GM18519 (cell line): ENCODE measurements at regions not wholly inside any gene's neighbourhood (a gene's known extent, or its start where the extent isn't known, plus 50 kb on each side); places are given as distances from the start of the nearest gene placed in this dataset.

Source experiments
- ATAC-seq: cut with Tn5 transposase; IDR thresholded peaks from one replicate; pipeline ENCODE4 v1.9.1; 2021; ENCODE audit warnings: mild to moderate bottlenecking, moderate library complexity; ENCODE audit not compliant: unreplicated experiment, low FRiP score

GRCh38 chr18:76557026-76557575 lies 62.1 kb upstream of the ZNF516 start:
- no peak for ATAC-seq

GRCh38 chr18:76554547-76555222 lies 59.6 kb upstream of the ZNF516 start:
- no peak for ATAC-seq

GRCh38 chr18:76553715-76554546 lies 58.9 kb upstream of the ZNF516 start:
- ATAC-seq: no peak

GRCh38 chr18:76548541-76548940 lies 53.5 kb upstream of the ZNF516 start:
- ATAC-seq: no peak

- ATAC-seq: no peak
Measured at GRCh38 chr18:76547296-76547695, 52.3 kb upstream of the ZNF516 start.

GRCh38 chr18:76546436-76546835 lies 51.4 kb upstream of the ZNF516 start:
- no peak for ATAC-seq

GRCh38 chr18:76546088-76546435 lies 51.0 kb upstream of the ZNF516 start:
- no peak for ATAC-seq

GRCh38 chr18:76545433-76546087 lies 50.5 kb upstream of the ZNF516 start:
- ATAC-seq: no peak

- ATAC-seq: no peak
Measured at GRCh38 chr18:76544511-76545345, 49.7 kb upstream of the ZNF516 start.
